HG03378 (cell line): ENCODE measurements at regions not wholly inside any gene's neighbourhood (a gene's known extent, or its start where the extent isn't known, plus 50 kb on each side); places are given as distances from the start of the nearest gene placed in this dataset.

Experiments
- ATAC-seq: cut with Tn5 transposase; IDR thresholded peaks from one replicate; pipeline ENCODE4 v1.9.1; 2021; ENCODE audit warnings: mild to moderate bottlenecking, moderate library complexity; ENCODE audit not compliant: unreplicated experiment

DNA sequence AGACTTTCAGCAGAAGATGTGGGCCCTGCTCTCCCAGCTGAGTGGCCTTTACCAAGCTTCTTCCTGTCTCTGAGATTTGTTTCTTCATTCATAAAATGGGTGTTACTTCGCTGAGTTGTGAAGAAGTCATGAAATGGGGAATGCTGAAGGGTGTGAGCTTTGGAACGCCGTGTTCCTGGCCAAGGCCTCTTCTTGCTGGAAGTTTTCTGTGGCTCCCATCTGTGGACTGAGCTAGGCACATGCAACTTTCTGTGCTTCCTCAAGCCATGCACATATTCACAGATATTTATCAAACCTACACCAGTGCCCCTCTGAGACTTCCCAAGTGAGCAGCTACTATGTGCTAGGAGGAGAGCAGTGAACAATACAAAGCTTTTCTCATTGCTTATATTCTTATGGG, 106.3 kb upstream of the JUN start:
- no peak for ATAC-seq

GRCh38 chr1:58890609-58891008, 106.8 kb upstream of the JUN start:
- no peak for ATAC-seq

DNA sequence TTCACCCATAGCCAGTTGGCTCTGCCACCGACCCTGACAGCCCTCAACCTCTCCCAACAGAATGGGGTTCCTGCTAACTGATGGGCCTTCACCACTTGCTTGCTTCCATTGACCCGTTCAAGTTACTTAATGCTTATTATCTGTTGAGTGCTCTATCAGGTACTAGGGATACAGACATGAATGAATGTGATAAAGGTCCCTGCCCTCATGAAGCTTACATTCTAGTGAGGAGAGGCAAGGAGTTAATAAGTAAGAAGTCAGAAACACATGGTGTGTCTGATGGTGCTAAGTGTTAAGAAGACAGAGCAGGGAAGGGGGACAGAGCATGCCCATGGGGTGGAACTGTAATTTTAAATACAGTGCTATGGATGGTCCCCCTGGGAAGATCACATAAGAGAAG, 107.5 kb upstream of the JUN start:
- no peak for ATAC-seq

- no peak for ATAC-seq
Measured at GRCh38 chr1:58893257-58893869, 109.5 kb upstream of the JUN start.

DNA sequence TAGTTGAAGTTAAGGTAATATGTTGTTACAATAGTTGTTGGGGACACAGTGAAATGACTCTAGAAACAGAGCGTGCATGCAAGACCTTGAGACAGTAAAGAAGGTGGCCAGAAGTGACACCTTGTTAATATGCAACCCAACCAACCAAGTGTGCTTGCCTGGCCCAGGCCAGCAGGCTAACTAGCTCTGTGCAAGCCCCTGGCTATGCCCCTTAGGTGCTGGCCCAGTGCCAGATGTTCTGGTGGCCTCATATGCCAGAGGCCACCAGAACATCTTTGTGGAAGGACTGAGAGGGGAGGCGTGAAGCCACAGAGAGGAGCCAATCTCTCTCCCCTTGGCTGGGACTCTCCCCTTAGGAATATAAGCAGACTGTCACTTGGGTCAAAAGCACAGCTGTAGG, 111.2 kb upstream of the JUN start:
- no peak for ATAC-seq

- ATAC-seq = no peak
Measured at GRCh38 chr1:58895559-58896145, 111.8 kb upstream of the JUN start.

- ATAC-seq = no peak
Measured at GRCh38 chr1:58896246-58897183, 112.7 kb upstream of the JUN start.

- no peak for ATAC-seq
Measured at GRCh38 chr1:58898739-58899586, 115.1 kb upstream of the JUN start.

- ATAC-seq = no peak
Measured at GRCh38 chr1:58899587-58900271, 115.9 kb upstream of the JUN start.

DNA sequence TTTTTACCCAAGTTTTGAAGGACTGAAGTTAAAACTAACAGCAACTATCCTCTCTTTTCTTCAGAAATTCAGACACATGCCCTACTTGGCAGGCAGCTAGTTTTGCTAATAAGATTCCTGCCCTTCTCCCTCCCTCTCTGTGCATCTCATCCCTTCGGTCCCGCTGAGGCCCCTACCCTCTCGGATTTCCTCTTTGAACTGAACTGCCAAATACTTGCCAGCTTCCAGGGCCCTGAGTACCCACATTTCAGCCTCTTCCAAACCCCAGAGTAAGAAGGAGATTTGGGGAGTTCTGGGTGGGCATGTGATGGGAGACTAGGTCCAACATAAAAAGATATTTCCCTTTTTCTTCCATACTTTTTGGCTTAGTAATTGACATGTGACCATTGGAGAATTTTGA, 116.5 kb upstream of the JUN start:
- ATAC-seq = no peak

DNA sequence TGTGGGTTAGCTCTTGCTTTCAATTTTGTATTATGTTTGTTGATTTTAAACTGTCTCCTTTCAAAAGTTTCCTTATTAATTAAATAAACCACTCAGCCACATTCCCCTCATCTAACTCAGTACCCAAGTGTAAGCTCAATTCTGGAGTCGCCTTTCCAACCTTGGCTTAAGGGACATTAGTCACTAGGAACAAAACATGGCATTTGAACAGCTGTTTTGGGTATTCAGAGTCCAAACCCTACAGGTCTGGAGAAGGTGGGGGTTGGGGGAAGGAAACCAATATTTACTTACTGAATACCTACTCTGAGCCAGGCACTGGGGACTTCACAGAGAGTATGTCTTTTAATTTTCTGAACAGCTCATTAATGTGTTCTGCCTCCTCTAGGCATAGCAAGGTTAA, 117.2 kb upstream of the JUN start:
- no peak for ATAC-seq

DNA sequence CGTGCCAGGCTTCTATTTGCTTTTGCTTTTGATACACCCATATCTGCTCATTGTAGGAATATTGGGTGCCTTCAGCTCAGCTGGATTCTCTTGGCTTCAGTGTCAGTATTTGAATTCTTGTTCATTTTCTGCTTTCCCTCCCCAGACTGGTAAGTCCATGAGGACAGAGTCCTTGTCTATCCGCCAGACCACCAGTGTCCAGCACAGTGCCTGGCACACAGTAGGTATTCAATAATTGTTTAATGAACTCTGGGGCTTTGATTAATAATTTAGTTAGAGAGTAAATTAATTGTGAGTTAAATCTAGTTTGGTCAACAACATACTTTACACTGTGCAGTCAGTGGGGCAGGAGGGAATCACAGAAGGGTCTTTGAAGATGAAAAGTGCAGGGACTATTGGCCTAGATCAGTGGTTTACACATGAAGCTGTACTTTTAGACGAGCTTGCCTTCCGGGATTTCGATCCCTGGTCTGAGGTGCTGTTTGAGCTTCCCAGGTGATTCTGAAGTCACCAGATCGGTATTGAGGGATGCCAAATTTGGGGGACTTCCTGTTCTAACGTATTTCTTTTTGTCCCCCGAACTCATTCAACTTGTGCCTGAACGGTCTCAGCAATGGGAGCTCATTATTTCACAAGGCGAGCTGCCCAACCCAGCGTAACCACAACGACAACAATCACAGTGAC, 119.1 kb upstream of the JUN start:
- no peak for ATAC-seq

- peak; percentile 76 for ATAC-seq
Measured at GRCh38 chr1:58903514-58904298, 119.9 kb upstream of the JUN start.

GRCh38 chr1:58904299-58905125, 120.7 kb upstream of the JUN start:
- no peak for ATAC-seq

- no peak for ATAC-seq
Measured at GRCh38 chr1:58905126-58905490, 121.3 kb upstream of the JUN start.

GRCh38 chr1:58905628-58906221, 121.9 kb upstream of the JUN start:
- ATAC-seq = no peak

DNA sequence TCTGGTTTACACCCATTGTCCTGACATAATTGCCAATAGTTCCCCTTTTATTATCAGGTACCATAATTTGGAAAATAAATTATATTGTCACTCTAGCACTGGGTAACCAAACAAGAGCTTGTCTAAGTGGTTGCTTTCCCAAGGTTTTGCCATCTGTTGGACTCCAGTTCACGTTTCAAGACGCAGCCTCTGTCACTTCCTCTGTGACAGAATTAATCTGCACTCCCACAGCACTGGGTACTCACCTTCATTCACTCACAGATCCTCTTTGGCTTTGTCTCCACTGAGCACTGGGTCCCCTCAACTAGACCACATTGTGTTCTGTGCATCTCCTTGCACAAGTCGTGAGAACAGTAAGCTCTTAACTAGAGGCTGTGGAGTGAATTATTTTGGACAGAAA, 123.6 kb upstream of the JUN start:
- ATAC-seq = no peak
